Right lobe of liver (tissue), 4 donors: ENCODE measurements at regions not wholly inside any gene's neighbourhood (a gene's known extent, or its start where the extent isn't known, plus 50 kb on each side); places are given as distances from the start of the nearest gene placed in this dataset.
"Not testable (repeated sequence)": the region's sequence is repeated elsewhere in the genome, so short reads cannot be mapped to it uniquely, and the experiment has no call there.

ENCODE experiments used
- CTCF ChIP-seq, 4 donors: fragments of 200-600 bp in 3 of 4; fragments of 450-650 bp in 1 of 4; IDR thresholded peaks; one replicate each; pipeline versions ENCODE4 v1.5.1 to v1.8.0; 2016 to 2022; ENCODE audit warnings: antibody characterized with exemption in 4 of 4, mild to moderate bottlenecking in 2 of 4
- POLR2A ChIP-seq: fragments of 450-650 bp; IDR thresholded peaks from one replicate; pipeline ENCODE4 v1.6.1; 2017; ENCODE audit warnings: antibody characterized with exemption, mild to moderate bottlenecking
- donor health status: DM: no; HTN: no; CAD: no.
- donor health status: DM: no; HTN: no; CAD: no.
- donor health status: DM: no; HTN: yes; CAD: no.

GRCh38 chr9:62560603-62561002, 1370.8 kb downstream of the SPATA31A7 start:
- not testable (repeated sequence) for TF ChIP-seq POLR2A; CTCF (IDR thresholded peaks at IDR 0.05)
